HG03159 (cell line): ENCODE measurements at regions not wholly inside any gene's neighbourhood (a gene's known extent, or its start where the extent isn't known, plus 50 kb on each side); places are given as distances from the start of the nearest gene placed in this dataset.
"Not testable (repeated sequence)": the region's sequence is repeated elsewhere in the genome, so short reads cannot be mapped to it uniquely, and the experiment has no call there.

Experiments
- ATAC-seq: cut with Tn5 transposase; IDR thresholded peaks from one replicate; pipeline ENCODE4 v1.9.1; 2021; ENCODE audit warnings: mild to moderate bottlenecking, moderate library complexity; ENCODE audit not compliant: unreplicated experiment

- ATAC-seq: no peak
Observed at GRCh38 chr5:156170351-156170961, 156.5 kb upstream of the SGCD start.

- no peak for ATAC-seq
Observed at GRCh38 chr5:156174225-156174624, 152.7 kb upstream of the SGCD start.

GRCh38 chr5:156178117-156178516 lies 148.8 kb upstream of the SGCD start:
- ATAC-seq: no peak

DNA sequence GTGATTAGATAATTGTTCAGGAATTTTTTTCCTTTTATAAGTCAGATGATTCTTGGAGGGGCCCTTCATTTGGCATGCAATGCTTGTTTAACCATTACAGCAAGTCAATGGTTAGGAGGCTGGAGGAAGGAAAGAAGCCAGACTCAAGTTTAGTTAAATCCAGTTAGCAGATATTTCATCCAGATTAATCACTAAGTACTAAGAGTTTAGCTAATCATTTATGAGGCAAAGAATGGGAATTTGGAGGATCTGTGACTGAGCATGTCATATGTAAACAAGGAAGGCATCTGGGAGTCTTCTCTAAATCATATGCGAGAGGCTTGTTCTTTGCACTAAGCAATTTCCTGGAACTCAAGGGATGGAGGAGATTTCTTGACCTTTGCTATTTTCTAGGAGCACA lies 145.3 kb upstream of the SGCD start:
- ATAC-seq: no peak

DNA sequence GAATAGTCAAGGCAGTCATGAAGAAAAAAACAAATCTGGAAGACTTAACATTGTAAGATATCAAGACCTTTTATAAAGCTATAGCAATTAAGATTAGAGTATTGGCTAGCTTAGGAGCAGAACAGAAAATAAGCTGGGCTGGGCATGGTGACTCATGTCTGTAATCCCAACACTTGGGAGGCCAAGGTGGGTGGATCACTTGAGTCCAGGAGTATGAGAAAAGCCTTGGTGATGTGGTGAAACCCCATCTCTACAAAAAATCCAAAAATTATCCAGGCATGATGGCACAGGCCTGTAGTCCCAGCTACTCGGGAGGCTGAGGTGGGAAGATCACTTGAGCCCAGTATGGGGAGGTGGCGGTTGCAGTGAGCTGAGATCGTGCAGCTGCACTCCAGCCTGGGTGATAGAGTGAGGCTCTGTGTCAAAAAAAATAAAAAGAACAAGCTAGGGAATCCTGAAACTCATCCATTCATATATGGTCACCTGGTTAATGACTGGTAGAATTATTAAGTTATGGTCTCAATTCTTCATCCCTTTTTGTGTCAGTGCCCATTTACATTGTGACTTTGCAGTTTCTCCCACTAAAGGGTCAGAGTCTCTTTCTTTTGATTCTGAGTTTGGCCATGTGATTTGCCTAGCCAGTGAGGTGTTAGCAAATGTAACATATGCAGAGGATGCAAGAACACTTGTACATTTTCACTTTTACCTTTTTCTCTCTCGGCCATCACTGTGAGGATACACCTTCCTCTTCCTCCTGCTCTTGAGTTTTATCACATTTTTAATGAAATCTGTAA lies 144.6 kb upstream of the SGCD start:
- ATAC-seq: no peak

- no peak for ATAC-seq
Observed at GRCh38 chr5:156186760-156187159, 140.2 kb upstream of the SGCD start.

- ATAC-seq: no peak
Observed at GRCh38 chr5:156188016-156188415, 138.9 kb upstream of the SGCD start.

DNA sequence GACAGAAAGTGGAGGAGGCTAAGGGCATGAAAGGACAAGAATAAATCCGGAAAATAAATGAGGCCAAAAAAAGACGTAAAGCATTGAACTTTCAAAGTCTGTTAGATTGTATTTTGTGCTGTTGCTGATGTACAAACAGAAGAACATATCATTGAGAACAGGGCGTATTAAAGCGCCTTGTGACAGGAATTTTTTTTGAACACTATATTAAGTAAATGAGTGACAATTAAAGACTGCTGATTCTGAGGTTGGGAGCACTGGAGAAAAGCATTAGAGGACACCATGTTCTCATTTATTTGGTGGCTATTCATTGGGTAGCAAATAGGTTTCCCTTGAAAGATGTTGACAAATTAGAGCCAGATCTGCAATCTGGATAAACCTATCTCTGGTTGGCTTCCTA lies 137.3 kb upstream of the SGCD start:
- no peak for ATAC-seq

- no peak for ATAC-seq
Observed at GRCh38 chr5:156191547-156191946, 135.4 kb upstream of the SGCD start.

DNA sequence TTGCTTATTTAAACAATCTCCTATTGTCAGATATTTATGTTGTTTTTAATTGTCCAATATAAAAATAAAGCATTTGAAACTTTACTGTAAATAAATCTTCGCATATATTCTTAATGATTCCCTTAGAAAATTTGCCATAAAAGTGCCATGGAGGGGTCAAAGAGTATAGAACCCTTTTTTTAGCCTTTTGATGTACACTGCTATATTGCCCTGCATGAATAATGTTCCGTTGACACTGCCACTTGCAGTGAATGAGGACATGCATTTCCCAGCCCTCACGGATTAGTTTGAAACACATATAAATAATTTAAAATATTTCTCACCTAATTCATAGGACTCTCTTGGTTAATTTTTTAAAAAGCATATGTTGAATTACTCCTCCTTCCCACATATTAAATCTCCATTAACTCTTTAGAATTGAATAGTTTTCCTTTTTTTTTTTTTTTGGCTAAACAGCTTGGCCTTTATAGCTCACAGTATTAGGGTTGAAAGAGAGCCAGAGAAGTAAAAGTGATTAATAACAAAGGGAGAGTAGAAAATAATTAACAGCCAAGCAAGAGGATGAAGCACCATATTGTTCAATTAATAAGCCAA lies 129.8 kb upstream of the SGCD start:
- ATAC-seq: no peak

GRCh38 chr5:156199045-156199444 lies 127.9 kb upstream of the SGCD start:
- ATAC-seq: no peak

- no peak for ATAC-seq
Observed at GRCh38 chr5:156200938-156201787, 125.8 kb upstream of the SGCD start.

GRCh38 chr5:156201788-156202403 lies 125.1 kb upstream of the SGCD start:
- no peak for ATAC-seq

DNA sequence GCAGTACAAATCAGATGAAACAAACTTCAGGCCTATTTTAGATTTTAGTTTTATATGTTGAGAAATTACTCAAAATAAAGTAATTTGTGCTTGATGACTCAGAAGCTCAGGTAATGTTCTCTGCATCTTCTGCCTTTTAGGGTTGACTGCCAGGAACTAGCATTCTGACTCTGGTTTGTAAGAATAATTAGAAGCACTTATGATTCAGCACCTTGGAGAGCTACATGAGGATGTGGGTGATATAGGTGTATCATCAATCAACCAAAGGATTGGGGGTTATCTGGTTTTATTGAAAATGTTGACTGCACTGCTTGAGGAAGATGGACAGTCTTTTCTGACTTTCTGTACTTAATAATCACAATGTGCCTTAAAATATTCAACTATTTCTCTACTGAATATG lies 118.7 kb upstream of the SGCD start:
- ATAC-seq: no peak

- ATAC-seq: no peak
Observed at GRCh38 chr5:156218367-156219158, 108.4 kb upstream of the SGCD start.

GRCh38 chr5:156219483-156220005 lies 107.4 kb upstream of the SGCD start:
- no peak for ATAC-seq

DNA sequence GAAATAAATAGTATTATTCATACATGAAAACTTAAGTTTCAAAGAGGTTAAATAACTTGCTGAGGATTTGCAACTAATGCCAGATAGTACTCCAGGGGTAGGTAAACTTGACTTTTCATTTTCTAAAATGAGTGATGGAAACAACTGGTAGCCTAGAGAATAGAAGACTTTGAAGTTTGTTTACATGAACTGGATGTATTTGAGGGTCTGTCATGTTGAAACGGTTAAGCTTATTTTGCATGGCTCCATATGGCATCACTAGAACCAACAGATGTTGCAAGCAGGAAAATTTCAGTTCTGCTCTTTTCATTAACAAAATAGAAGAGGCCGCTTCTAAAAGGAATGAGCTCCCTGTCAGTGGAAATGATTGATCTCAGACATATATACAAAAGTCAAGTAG lies 105.1 kb upstream of the SGCD start:
- no peak for ATAC-seq

DNA sequence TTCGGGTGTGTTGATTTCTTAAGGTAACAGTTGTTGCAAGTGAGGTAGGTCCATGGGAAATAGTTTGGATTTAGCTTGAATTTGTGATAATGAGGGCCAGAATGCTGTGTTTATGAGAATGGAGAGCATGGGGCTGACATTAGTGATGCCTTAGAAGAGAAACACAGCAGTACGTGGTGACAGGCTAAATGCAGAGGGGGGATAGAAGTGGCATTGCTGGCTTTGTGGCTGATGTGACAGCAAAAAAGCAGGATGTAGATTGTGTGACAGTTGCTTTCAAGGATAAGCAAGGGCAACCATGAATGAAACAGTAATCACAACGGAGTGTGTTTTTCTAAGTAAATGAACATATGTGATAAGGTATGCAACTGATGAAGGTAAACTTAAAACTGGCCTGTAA lies 103.4 kb upstream of the SGCD start:
- ATAC-seq: no peak

DNA sequence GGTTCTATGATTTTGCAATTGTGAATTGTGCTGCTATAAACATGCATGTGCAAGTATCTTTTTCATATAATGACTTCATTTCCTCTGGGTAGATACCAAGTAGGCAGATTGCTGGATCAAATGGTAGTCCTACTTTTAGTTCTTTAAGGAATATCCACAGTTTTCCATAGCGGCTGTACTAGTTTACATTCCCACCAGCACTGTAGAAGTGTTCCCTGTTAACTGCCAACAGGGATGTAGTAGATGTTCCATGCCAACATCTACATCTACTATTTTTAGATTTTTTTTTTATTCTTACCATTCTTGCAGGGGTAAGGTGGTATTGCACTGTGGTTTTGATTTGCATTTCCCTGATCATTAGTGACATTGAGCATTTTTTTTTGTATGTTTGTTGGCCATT lies 100.5 kb upstream of the SGCD start:
- not testable (repeated sequence) for ATAC-seq

DNA sequence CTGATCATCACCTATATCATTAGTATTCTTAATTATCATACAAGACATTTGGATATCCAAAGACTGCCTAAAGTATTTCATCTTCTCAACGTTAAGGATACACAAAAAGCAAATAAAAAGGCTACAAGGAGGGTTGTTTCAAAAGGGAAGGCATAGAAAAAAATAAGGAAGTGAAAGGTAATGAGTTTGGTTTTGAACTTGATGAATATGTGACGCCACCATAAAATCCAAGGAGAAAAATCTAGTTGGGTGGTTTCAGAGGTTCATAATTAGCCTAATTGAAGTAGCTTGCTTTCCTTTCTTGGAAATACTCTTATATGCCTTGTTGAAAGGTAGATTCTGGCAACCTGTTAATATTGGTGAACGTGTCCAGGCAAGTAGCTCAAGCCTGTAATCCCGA lies 96.1 kb upstream of the SGCD start:
- no peak for ATAC-seq
